HG03575 (cell line): ENCODE measurements at regions not wholly inside any gene's neighbourhood (a gene's known extent, or its start where the extent isn't known, plus 50 kb on each side); places are given as distances from the start of the nearest gene placed in this dataset.

ENCODE experiments used
- ATAC-seq: cut with Tn5 transposase; IDR thresholded peaks from one replicate; pipeline ENCODE4 v1.9.1; 2021; ENCODE audit not compliant: unreplicated experiment, insufficient number of reproducible peaks, low FRiP score; ENCODE audit errors: extremely low read depth

DNA sequence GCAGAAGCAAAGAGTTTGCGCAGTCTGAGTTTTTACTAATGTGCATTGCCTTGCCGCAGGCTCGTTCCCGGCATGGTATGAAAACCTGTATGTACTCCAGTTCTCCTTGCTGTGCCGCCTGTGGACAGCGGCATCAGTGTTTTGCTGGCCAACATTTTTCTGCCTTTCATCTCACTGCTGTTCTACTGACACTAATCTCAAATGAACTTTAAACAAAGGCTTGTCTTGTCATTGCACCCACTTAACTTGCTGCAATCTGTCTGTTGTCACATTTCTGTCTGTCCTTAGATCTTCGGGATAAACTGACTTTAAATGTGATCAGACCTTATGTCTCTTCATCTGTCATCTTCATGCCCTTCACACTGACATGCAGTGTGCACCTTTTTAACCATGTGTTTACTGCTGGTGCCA lies 71.7 kb upstream of the ZNRF2 start:
- ATAC-seq: no peak

DNA sequence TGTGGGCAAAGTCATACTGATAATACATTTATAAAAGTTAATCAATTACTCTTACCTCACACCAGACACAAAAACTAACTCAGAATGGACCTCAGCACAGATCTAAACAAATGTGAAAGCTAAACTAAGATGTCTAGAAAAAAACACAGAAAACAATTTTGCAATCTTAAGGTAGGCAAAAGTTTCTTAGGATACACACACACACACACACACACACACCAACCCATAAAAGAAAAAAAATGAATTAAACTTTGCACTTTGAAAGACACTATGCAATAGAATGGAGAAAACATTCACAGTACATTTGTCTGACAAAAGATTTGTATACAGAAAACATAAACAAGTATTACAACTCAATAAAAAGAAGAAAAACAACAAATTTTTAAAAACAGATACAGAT lies 70.8 kb upstream of the ZNRF2 start:
- ATAC-seq: no peak

DNA sequence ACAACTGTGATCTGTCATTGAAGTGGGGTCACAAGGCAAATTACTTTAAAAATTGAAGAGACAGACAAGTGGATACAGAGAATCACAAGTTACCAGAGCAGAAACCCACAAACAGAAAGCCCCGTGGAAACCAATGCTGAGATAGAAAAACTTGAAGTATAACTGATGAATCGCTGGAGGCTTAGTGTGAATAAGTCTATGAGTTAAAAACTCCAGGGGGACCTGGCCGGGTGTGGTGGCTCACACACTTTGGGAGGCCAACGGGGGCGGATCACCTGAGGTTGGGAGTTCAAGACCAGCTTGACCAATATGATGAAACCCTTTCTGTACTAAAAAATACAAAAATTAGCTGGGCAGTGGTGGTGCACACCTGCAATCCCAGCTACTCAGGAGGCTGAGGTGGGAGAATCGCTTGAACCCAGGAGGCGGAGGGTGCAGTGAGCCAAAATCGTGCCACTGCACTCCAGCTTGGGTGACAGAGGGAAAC lies 69.7 kb upstream of the ZNRF2 start:
- no peak for ATAC-seq

DNA sequence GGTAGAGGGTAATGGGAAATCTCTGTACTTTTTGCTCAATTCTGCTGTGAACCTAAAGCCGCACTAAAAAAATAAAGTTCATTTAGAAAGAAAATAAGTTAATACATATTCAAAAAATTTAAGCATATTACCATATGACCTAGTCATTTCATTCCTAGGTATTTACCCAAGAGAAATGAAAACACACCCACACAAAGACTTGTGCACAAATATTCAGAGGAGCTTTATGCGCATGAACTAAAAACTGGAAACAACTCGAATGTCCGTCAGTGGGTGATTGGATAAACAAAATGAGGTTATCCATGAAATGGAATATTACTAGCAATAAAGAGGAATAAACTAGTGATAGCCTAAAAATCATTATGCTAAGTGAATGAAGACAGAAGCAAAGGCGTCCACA lies 62.6 kb upstream of the ZNRF2 start:
- ATAC-seq: no peak

DNA sequence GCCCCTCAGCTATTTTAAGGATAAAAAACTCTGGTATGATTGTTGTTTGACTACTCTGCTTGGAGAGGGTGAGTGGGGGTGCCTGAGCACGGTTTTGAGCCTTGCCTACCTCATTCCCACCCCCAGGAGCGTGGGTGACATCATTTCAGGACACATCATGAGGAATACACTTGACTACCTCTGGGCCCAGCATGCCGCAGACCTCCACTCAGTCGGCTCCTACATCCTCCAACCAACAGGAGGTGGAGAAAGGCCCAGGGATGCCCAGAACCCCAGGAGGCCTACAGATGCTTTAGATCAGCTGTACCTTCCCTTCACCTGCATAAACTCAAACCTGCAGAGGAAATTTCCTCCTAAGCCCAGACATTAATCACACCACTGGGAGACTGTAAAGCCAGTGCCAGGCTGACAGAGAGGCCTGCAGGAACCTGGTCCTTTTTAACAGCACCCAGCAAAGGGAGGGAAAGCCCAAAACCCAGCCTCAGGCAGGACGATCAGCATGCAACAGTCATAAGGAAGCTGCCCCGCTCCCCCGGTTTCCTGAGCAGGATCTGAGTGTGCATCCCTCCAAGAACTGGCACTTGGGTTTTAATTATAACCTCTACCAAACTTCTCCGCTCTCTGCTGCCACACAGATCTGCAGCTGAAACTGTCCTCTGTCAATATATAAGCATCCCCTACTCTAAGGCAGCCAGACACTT lies 61.7 kb upstream of the ZNRF2 start:
- ATAC-seq: no peak

DNA sequence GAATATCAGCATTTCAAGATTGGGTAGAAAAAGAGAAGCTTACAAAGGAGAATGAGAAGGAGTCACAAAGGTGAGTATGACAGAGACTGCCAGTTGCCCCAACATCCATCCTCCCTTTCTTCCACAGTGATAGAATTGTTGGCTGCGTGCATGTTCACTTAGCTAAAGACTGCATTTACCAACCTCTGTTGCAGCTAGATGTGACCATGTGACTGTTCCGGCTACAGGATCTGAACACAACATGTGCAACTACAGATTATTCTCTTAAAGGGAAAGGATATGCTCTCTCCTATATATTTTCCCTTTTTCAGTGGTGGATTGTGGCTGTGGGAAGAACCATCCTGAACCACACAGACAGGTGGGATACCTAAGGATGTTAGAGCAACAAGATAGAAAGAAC lies 60.5 kb upstream of the ZNRF2 start:
- no peak for ATAC-seq

DNA sequence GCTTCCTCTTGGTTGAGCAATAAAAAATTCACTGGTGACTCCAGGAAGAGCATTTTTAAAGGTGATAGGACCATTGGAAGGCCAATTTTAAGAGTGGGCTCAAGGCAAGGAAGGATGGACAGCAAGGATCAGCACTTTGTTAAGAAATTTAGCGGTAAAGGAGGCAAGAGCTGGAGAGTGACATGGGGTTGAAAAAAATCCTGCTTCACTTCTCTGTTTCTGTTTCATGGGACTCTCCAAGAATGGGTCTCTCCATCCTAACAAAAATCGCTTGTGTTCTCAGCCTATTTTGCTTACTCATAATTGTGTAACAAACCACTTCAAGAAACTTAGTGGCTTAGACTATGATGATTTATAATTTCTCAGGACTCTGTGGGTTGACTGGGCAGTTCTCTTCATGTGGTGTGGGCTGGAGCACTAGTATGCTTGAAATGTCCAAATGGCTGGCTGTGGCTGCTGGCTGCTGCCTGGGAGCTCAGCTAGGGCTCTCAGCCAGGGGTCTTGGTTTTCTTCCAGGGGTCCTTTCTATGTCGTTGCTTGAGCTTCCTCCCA lies 59.8 kb upstream of the ZNRF2 start:
- ATAC-seq: no peak

DNA sequence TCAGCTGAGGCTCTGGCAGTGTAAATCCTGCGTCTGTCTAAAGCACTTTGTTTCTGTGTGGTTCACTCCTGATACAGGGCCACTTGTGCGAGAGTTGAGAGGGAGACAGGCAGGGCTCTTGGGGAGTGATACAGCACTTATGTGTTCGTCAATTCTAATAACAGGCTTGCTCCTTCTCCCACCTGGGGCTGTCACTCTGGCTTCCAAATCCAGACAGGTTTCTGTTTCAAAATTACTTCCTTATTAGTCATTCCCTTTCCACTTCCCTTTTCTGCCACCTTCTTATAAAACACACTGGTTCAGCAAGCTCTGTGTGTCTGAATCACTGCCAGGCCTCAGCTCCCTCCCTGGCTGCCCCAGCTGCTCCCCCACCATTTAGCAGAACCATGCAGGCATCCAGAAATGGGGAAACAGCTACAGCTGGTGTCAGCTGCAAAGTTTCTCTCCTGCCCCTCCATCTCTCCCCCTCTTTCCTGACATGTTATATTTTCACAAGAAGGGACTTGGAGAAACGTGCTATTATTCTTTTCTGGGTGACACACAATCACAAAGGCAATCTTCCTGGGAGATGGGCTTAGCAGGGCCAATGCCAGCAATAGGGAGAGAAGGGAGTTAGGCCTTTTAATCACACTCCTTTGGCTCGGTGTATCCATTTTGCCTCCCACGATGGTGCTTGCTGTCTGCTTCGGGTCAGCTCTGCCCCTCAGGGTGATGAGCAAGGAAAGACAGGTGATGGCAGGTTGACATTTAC lies 58.4 kb upstream of the ZNRF2 start:
- peak; percentile 69 for ATAC-seq

DNA sequence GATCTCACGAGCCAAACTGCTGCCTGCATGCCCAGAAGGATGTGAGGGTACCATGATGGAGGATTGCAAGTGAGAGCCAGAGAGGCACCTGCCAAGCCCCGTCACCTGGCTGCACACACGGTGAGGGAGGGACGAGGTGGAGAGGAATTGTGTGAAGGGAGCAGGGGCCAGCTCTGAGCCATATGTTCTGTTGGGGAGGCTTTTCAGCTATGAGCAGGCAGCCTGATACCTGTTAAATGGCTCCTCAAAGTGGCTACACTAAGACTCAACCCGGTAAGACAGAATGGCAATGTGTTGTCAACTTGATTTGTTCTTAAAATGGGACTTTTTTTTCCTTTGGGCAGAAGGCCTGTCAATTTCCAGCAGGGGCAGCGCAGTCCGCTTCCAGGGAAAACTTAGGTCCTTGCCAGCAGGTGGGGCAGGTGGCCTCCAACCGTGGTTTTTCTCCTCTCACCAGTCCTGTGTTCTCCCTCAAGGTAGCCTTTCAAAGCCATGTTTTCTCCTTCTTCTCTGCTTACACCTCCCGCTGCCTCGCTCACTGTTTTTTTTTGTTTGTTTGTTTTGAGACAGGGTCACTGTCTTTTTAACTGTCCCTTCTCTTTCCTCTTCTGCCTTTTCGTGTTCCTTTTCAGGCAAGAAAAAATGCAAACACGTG lies 57.7 kb upstream of the ZNRF2 start:
- ATAC-seq: no peak

DNA sequence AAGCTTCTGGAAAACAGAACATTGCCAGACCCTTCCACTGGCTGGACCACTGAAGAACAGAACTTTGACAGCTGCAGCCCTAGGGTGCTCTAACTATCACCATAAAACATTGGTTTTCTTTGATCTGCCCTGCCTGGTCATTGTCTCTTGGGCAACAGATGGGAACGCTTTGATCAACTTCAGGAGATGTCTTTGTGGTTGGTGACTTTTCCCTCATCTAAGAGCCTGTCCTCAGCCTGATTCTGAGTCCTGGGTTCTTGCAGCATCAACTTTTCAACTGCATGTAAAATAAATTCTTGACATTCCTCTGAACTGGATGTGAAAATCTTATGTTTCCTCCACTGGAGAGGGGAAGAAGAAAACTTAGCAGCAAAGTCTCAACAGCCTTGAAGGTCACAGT lies 53.1 kb upstream of the ZNRF2 start:
- ATAC-seq: no peak

DNA sequence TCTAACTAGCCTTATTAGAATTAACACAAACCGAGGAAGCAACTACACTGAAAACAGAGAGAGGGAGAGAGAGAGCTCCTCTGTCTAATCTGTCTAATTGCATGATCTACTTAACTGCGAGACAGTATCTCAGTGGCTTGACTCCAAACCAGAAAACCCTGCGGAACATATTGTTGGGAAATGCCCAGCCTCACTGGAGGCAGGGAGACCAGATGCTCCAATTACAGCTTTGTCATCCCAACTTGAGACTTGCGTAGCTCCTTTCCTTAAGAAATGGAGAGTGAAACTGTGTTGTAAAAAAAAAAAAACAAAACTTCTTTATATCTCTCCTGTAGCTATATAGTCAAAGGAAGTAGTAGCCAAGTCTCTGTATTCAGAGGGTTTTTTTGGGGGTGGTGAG lies 52.0 kb upstream of the ZNRF2 start:
- ATAC-seq: no peak
